H1 (cell line): ENCODE measurements at regions not wholly inside any gene's neighbourhood (a gene's known extent, or its start where the extent isn't known, plus 50 kb on each side); places are given as distances from the start of the nearest gene placed in this dataset.

Source experiments
- CHD7 ChIP-seq: fragments of 300-600 bp; sonication (generic); IDR thresholded peaks from 2 replicates; pipeline ENCODE4 v1.7.1; 2012; ENCODE audit warnings: low read length, moderate library complexity, mild to moderate bottlenecking, inconsistent platforms; ENCODE audit not compliant: insufficient replicate concordance
- SAP30 ChIP-seq: fragments of 300-600 bp; sonication (generic); IDR thresholded peaks from 2 replicates; pipeline ENCODE4 v1.7.1; 2012; ENCODE audit warnings: low read length, moderate library complexity, mild to moderate bottlenecking, inconsistent platforms; ENCODE audit not compliant: insufficient read depth, insufficient replicate concordance

GRCh38 chr14:101500061-101500460, 61.2 kb upstream of the DIO3 start (continued):
- TF ChIP-seq CHD7 = no peak
- TF ChIP-seq SAP30 = no peak
